DMS 273 (cell line): ENCODE measurements at regions not wholly inside any gene's neighbourhood (a gene's known extent, or its start where the extent isn't known, plus 50 kb on each side); places are given as distances from the start of the nearest gene placed in this dataset.

Experiments used
- DNase-seq: peaks from one replicate; lab custom pipeline; 2025; ENCODE audit not compliant: unreplicated experiment; lab: John Stamatoyannopoulos, UW

- DNase-seq, result no peak
Observed at GRCh38 chr7:106606120-106606519, 54.8 kb downstream of the CCDC71L start.

DNA sequence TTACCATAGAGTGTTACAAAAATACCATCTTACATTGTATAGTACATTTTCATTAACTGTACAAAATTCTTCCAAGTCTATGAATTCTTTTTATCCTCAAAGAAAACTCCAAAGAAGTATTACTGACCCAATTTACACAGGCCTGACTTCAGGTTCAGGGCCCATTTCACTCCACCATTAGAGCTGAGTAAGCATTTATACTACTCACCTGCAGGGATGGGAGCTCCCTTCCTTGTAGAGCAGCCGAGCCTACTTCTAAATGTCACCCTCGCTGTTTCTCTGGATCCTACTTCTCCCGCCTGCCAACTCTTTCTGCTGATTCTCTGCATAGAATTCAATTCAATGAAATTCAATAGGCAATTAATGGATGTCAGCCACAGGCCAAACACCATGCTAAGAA lies 56.0 kb downstream of the CCDC71L start:
- DNase-seq, result no peak

DNA sequence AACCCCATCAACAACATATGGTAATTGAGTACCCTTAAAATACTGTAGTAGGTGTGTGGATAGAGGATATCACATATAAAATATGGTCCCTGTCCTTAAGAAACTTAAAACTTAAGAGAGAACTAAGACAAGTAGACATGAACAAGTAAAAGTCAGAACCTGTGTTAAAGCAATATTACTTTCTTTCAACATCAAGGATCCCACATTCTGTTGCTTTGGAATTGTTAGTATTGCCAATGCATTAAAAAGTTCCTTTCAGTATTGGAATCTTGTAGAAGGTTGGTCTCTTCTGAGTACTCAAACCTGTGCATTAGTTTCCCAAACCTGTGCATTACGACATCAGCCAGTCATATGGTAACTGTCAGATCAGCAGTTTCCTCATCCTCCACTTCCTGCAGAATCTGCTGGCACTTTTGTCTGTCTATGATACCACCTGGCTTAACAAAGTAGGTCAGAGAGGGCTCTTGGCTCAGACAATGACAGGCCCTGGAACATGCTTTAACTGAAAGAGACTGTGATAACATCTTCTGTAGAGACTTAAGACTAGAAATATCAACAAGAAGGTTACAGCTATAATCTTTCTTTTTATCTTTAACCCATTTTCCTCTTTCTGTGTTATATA lies 56.5 kb downstream of the CCDC71L start:
- DNase-seq, result no peak

GRCh38 chr7:106603346-106603745 lies 57.6 kb downstream of the CCDC71L start:
- DNase-seq, result no peak

DNA sequence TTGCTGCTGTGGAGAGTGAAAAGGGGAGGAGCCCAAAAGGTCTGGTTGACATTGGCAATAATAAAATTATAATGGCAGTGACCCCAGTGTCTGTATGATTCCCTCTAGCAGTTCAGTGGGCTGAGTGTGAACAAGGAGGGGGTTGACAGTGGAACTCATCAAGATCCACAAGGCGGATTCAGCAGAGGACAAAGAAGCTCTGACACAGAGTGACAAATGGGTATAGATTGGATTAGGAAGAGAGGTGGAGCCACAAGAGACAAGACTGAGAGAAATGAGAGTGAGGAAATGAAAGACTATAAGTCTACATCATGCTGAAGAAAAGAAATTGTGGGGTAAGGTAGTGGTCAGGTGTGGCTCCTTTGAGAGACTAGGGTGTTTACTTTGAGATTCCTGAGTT lies 58.9 kb downstream of the CCDC71L start:
- no peak for DNase-seq

- no peak for DNase-seq
Observed at GRCh38 chr7:106600569-106601373, 60.2 kb downstream of the CCDC71L start.

DNA sequence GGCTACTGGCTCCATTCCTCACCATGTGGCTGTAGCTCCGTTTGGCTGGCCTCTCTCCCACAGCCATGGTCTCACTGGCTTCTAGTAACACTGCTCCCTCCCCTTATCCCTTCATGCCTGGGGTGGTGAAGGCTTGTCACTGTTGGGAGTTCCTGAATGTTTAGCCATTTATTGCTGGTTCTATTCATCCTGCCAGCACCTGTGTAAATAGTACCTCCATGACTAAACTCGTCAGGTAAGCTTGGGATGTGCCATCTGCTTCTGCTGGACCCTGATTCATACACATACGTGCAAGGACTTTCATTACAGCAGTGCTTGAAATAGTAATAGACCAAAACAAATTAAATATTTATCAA lies 61.6 kb downstream of the CCDC71L start:
- DNase-seq, result no peak

DNA sequence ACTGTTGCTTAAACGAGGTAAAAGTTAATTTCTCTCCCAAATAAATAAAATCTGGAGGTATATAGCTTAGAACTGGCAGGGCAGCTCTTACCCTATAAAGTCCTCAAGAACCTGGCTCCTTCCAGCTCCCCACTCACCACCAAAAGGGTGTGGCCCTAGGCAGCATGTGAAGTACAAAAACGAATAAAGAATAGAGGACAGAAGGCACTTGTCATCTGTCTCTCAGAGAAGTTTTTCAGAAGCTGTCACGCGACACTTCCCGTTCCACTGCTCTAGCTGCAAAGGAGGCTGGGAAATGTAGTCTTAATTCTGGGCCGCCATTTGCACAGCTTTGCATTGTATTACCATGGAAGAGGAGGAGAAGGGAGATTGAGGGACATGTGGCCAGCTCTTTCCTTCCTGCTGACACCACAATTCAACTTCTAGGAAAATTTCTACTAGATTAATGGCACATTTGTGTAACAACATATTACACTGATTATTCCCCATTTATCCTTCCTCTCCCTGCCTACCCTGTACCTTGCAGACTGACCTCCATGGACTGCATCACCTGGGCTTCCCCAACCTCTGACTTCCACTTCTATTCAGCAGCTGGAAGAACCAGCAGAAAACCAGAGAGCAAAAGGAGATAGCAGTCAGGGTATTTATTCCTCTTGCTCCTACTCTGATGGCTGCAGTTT lies 62.2 kb downstream of the CCDC71L start:
- peak; percentile 75 for DNase-seq

- DNase-seq, result no peak
Observed at GRCh38 chr7:106597751-106598546, 63.0 kb downstream of the CCDC71L start.

GRCh38 chr7:106597014-106597413 lies 63.9 kb downstream of the CCDC71L start:
- DNase-seq, result no peak

- no peak for DNase-seq
Observed at GRCh38 chr7:106595922-106596321, 65.0 kb downstream of the CCDC71L start.

DNA sequence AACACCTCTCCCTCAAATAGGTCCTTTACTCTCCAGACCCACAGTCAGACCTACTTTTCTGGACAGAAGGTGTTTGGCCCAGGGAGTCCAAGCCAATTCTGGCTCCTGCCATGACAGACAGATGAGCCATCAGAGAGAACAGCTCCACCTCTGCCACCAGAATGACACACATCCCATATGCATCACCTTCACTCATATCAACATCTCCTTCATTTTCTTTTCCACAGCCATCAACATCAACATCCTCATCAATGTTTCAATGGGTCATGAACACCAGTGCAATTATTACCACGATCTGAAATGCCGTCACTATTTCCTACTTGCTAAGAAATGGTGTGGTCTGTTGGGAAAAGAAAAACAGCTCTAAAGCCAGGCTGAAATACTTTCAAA lies 67.9 kb downstream of the CCDC71L start:
- DNase-seq, result no peak

GRCh38 chr7:106592282-106593027 lies 68.5 kb downstream of the CCDC71L start:
- DNase-seq, result peak; percentile 16

GRCh38 chr7:106591146-106591545 lies 69.8 kb downstream of the CCDC71L start:
- no peak for DNase-seq

DNA sequence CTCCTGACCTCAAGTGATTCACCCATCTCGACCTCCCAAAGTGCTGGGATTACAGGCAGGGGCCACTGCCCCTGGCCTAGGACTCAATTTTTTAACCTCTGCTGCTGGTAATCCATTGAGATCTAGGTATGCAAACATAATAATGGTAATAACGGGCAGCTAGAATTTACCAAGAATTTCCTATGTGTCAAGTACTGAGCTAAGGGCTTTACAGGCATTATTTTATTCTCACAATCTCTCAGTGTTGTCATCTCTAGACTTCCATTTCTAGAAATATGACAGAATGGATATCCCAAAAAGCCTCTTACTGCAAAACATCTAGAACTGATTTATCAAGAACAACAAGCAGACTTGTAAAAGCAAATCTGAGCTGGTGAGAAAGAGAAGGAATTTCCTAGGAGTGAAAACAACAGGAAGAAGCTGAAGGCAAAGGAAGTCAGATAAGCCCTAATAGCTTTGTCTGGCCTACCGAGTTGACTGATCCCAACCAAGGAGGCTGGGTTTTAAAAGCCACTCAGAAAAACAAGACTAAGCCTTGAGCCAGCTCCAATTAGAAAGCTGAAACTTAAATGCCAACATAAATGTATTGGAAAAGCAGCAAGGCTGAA lies 70.6 kb downstream of the CCDC71L start:
- no peak for DNase-seq

DNA sequence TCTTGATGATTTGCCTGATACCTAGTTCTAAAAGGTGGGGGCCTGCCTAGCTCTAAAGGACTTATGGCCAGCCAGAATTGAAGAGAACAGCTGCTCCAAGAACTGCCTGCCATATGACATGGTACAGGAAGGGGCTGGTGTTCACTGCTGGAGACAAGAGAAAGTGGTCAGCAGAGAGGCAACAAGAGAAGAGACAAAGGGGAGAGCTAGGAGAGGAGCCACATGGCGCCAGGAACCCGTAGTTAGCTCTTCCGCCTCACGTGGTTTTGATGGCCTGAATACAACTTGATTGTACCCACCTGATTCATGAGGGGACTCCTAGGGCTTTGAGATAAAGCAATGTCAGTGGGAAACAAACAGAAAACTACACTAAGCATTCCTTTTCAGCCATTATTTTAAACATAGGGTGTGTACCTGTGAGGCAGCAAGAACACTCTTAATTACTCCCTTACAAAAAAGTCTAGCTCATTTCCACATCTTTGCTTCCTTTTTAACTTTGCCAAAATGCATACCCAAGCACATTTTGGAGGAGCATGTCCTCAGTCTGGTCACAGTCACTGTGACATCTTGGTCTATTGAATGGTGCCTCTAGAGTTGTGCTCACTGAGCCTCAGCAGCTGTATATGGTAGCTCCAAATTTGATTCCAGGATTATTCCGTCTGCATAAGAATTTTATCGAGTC lies 71.6 kb downstream of the CCDC71L start:
- no peak for DNase-seq

- DNase-seq, result no peak
Observed at GRCh38 chr7:106588422-106589197, 72.3 kb downstream of the CCDC71L start.

DNA sequence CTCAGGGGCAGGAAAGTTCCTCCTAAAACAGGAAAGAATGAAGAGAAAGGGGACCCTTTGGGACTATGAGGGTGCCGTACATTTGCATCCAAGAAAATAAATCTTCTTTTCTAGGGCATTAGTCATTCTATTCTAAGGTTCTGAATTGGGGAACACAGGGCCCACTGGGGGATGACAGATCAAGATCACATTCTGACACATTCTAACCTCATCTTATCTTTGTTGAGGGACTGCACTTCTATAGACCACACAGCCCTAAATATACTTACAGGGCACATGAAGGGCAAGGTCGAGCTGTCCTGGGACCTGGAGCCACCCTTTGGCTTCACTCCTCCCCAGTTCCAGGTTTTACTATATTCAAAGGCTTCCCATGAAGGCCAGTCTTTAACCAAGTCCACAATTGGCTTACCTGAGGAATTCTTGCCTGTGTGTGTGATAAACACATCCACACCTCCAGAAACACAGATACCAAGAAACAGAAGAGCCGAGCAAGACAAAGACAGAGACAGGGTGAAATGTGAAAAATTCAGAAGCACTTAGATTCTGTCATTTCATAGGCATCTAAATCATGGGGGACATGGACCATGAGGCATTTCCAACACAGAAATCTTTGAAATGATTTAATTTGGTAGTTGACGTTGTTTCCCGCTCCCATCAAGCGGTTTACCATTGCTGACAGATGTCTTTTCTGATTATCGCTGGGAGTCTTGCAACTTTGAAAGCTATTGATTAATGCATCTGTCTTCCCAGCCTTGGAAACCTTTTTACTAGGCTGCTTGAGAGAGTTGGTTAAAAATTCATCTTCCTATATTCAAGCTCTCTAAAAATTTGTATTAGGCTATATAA lies 75.8 kb downstream of the CCDC71L start:
- no peak for DNase-seq
